ENCODE measurements at regions not wholly inside any gene's neighbourhood (a gene's known extent, or its start where the extent isn't known, plus 50 kb on each side); places are given as distances from the start of the nearest gene placed in this dataset.

DNA sequence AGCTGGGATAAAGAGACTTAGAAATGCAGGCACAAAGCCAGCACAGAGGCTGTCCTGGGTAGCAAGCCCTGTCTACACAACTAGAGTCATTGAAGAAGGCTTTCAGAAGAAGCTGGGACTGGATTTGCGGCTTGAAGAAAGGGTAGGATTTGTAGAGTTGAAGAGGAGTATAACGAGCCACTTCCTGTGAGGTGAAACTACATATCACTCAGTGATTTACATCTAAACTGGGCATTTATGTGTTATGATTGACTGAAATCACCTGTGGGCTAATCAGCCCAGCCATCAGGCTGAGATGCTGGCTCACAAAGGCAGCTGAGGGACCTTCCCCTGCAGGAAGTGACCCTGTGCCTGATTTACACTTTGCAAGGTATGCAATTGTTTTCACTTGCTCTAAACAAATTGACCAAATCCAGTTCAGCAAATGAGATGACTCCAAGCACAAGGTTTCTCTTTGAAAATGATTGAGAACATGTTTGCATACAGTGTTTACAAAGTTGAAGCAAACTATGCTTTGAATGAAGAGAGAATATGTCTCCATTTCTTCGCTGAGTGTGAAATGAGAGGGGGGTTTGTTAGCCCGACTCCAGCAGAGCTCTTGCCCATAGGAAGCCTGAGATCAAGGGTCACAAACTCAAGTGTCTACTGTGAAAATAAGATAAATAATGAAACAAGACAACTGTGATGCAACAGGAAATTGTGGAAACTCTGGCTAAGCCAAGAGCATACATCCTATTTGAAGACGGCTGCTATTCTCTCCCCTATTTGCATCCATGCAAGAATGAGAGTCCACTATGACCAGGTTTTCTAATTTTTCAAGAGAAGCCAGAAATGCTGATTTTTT lies 69.3 kb upstream of the HK2 start:
- no peak overlapping the region for H3K4me3 ChIP-seq (replicated peaks; ENCODE audit: low read depth, low read length)
- no peak for DNase-seq (ENCODE audit: extremely low read depth, low read depth)
- TF ChIP-seq, protein P1, sequence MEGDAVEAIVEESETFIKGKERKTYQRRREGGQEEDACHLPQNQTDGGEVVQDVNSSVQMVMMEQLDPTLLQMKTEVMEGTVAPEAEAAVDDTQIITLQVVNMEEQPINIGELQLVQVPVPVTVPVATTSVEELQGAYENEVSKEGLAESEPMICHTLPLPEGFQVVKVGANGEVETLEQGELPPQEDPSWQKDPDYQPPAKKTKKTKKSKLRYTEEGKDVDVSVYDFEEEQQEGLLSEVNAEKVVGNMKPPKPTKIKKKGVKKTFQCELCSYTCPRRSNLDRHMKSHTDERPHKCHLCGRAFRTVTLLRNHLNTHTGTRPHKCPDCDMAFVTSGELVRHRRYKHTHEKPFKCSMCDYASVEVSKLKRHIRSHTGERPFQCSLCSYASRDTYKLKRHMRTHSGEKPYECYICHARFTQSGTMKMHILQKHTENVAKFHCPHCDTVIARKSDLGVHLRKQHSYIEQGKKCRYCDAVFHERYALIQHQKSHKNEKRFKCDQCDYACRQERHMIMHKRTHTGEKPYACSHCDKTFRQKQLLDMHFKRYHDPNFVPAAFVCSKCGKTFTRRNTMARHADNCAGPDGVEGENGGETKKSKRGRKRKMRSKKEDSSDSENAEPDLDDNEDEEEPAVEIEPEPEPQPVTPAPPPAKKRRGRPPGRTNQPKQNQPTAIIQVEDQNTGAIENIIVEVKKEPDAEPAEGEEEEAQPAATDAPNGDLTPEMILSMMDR (IDR thresholded peaks at IDR 0.05; ENCODE audit: low read depth, low read length, missing control alignments): no peak

DNA sequence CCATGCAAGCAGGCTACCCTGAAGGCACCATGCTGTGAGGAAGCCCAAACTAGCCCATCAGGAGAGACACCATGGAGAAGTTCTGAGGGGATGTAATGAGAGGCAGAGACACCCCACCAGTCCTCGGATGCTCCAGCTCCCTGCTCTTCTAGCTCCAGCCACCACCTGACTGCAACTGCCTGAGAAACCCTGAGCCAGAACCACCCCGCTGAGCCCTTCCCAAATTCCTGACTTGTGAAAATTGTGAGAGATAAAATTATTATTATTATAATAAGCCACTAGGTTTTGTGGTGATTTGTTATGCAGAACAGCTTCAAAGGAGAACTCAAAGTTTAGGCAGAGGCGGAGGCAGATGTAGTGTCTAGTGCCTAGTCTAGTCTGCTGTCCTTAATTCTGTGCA lies 67.1 kb upstream of the HK2 start:
- no peak overlapping the region for H3K4me3 ChIP-seq (replicated peaks; ENCODE audit: low read depth, low read length)
- TF ChIP-seq, protein P1 (IDR thresholded peaks at IDR 0.05; ENCODE audit: low read depth, low read length, missing control alignments): no peak
- DNase-seq (ENCODE audit: extremely low read depth, low read depth): no peak

DNA sequence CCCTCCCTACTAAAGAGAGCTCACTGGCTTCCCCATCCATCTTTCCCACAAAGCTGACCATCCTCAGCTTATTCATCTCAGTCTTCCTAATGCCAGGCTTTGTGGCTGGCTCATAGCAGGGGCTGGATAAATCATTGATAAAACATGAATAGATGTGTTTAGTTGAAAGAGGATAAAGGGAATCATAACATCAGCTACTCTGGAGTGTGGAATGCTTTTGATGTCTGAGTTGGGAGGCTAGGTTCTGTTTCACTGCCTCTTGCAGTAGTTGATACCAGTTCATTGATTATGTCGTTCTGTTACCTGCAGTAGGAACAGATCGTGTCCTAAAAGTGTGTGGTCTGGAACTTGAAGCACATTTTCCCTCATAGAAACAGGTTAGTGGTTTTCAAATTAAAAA lies 66.3 kb upstream of the HK2 start:
- DNase-seq (ENCODE audit: extremely low read depth, low read depth): no peak
- TF ChIP-seq, protein P1 (IDR thresholded peaks at IDR 0.05; ENCODE audit: low read depth, low read length, missing control alignments): no peak
- no peak overlapping the region for H3K4me3 ChIP-seq (replicated peaks; ENCODE audit: low read depth, low read length)

DNA sequence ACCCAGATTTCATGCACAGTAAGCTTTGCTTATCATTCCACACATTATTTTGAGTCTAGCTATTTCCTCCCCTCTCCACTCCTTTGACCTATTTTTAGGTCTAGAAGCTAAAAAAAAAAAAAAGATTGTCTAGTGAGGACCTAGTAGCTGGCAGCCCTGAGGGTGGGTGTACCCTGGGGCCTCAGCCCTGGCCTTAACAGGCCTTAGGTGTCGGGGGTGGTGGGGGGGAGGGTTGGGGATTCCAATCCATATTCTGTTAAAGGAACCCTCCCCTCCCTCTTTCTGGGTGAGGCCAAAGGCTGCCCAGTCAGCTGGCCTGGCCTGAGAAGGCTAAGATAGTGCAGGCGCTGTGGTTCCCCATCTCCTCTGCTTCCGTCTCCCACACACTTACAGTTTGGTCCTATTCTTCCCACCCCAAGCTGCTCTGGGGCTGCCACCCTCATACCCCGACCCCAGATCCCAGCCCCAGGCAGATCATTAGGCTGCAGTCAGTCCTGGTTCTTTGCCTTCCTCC lies 65.5 kb upstream of the HK2 start:
- TF ChIP-seq, protein P1 (IDR thresholded peaks at IDR 0.05; ENCODE audit: low read depth, low read length, missing control alignments): no peak
- no peak overlapping the region for H3K4me3 ChIP-seq (replicated peaks; ENCODE audit: low read depth, low read length)
- DNase-seq (ENCODE audit: extremely low read depth, low read depth): no peak

DNA sequence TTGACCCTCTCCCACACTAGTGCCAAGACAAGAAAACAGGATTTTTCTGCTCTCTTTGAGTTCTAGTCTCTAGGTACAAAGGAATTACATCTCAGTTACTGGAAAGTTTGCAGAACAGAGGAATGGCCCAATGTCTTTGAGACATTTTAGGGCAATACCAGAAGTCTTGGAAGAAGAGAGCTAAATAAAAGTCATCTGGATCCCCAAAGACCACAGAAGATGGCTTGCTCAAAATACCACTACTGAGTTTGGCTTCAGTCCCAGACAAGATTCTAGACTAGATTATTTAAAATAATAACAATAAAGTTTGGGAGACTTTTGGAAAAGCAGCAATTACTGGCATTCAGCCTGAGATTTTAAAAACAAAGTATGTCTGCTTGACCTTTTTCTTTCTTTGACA lies 61.9 kb upstream of the HK2 start:
- no peak overlapping the region for H3K4me3 ChIP-seq (replicated peaks; ENCODE audit: low read depth, low read length)
- TF ChIP-seq, protein P1 (IDR thresholded peaks at IDR 0.05; ENCODE audit: low read depth, low read length, missing control alignments): no peak
- DNase-seq (ENCODE audit: extremely low read depth, low read depth): no peak

DNA sequence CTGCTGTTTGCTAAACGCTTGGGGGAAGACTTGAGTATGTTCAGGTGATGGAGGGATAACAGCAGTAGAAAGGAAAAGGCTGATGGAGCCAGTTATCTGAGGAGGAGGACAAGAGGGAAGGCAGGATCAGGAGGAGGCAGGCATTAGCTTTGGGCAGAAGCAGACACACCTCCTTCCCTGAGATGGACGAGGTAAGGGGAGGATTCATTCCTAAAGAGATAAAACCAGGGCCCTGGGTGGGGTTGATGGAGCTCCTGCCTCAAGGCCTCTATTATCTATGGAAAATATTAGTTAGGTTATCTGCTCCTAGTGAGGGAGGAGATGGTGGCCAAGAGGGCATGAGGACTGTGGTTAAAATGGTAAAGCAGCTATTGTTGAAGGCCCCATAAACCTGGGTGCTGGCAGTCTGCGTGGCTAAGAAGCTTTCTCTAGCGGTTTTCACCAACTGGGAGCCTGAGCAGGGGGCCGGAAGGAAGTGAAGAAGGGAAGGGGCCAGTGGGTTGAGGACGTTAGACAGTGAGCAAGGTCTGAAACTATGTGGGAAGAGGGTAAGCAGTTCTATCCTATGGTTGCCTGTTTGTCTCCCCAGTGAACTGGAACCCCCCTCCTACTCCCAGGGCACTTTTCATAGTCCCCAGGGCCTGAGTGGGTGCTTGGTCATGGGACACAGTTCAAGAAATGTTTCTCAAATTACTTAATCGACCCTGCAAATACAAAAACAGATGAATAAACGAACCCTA lies 56.6 kb upstream of the HK2 start:
- H3K4me3 ChIP-seq (replicated peaks; ENCODE audit: low read depth, low read length): no peak overlapping the region
- DNase-seq (ENCODE audit: extremely low read depth, low read depth): no peak
- TF ChIP-seq, protein P1 (IDR thresholded peaks at IDR 0.05; ENCODE audit: low read depth, low read length, missing control alignments): no peak
